ENCODE measurements at regions not wholly inside any gene's neighbourhood (a gene's known extent, or its start where the extent isn't known, plus 50 kb on each side); places are given as distances from the start of the nearest gene placed in this dataset.

DNA sequence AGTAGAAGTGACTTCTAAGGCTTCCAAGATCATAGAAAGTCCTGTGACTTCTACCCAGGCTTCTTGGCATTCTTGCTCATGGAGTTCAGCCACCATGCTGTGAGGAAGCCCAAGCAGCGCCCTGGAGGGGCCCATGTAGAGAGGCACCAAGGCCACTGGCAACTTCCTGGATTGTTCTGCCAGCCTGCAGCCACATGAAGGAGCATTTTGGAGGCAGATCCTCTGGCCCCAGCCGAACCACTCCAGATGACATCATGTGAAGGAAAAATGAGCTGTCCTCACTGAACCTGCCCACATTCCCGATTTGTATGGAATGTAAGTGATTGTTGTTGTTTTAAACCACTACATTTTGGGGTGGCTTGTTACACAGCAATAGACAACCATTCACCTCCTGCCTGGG, 51.5 kb upstream of the MNX1 start:
- DNase-seq (ENCODE audit: low read depth) = no peak
- TF ChIP-seq, protein P1, sequence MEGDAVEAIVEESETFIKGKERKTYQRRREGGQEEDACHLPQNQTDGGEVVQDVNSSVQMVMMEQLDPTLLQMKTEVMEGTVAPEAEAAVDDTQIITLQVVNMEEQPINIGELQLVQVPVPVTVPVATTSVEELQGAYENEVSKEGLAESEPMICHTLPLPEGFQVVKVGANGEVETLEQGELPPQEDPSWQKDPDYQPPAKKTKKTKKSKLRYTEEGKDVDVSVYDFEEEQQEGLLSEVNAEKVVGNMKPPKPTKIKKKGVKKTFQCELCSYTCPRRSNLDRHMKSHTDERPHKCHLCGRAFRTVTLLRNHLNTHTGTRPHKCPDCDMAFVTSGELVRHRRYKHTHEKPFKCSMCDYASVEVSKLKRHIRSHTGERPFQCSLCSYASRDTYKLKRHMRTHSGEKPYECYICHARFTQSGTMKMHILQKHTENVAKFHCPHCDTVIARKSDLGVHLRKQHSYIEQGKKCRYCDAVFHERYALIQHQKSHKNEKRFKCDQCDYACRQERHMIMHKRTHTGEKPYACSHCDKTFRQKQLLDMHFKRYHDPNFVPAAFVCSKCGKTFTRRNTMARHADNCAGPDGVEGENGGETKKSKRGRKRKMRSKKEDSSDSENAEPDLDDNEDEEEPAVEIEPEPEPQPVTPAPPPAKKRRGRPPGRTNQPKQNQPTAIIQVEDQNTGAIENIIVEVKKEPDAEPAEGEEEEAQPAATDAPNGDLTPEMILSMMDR (IDR thresholded peaks at IDR 0.05; ENCODE audit: insufficient read depth, low read depth, low read length, missing control alignments) = no peak

GRCh38 chr7:157065046-157065445, 54.6 kb upstream of the MNX1 start:
- no peak for DNase-seq (ENCODE audit: low read depth)
- TF ChIP-seq, protein P1 (IDR thresholded peaks at IDR 0.05; ENCODE audit: insufficient read depth, low read depth, low read length, missing control alignments) = no peak
- H3K4me3 ChIP-seq (ENCODE audit: low read length) = no peak overlapping the region

More for the DNA sequence above, 51.5 kb upstream of the MNX1 start:
- no peak overlapping the region for H3K4me3 ChIP-seq (ENCODE audit: low read length)

DNA sequence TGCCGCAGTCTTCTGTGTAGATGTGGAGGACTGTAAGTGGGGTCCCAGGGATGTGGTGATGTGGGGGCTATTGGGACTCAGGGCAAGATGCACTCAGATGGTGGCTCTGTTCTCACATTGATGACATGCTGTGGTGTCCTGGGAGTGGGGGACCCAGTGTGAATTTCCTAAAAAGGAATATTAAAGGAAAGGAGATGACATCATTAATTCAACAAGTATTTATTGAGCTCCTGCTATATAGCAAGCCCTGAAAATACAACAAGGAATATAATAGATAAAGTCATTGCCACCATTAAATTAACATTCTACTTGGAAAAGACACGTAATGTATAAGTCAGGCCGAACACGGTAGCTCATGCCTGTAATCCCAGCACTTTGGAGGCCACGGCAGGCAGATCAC, 61.9 kb upstream of the MNX1 start:
- no peak overlapping the region for H3K4me3 ChIP-seq (ENCODE audit: low read length)
- TF ChIP-seq, protein P1 (IDR thresholded peaks at IDR 0.05; ENCODE audit: insufficient read depth, low read depth, low read length, missing control alignments) = no peak
- no peak for DNase-seq (ENCODE audit: low read depth)

DNA sequence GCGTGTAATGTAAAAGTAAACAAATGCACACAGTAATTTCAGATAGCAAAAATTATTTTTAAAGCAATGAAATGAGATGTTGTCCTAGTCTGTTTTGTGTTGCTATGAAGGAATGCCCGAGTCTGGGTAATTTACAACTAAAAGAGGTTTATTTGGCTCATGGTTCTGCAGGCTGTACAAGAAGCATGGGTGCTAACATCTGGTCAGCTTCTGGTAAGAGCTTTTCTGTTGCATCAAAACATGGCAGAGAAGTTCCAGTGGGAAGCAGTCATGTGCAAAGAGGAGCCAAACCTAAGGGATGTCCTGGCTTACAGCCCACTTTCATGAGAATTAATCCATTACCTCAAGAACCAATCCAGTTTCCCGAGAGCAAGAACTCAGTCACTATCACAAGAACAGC, 62.9 kb upstream of the MNX1 start:
- DNase-seq (ENCODE audit: low read depth) = no peak
- TF ChIP-seq, protein P1 (IDR thresholded peaks at IDR 0.05; ENCODE audit: insufficient read depth, low read depth, low read length, missing control alignments) = no peak
- no peak overlapping the region for H3K4me3 ChIP-seq (ENCODE audit: low read length)

- no peak overlapping the region for H3K4me3 ChIP-seq (ENCODE audit: low read length)
- DNase-seq (ENCODE audit: low read depth) = no peak
- TF ChIP-seq, protein P1 (IDR thresholded peaks at IDR 0.05; ENCODE audit: insufficient read depth, low read depth, low read length, missing control alignments) = no peak
Measured at GRCh38 chr7:157073949-157074624, 63.6 kb upstream of the MNX1 start.

- TF ChIP-seq, protein P1 (IDR thresholded peaks at IDR 0.05; ENCODE audit: insufficient read depth, low read depth, low read length, missing control alignments) = no peak
- H3K4me3 ChIP-seq (ENCODE audit: low read length) = no peak overlapping the region
- no peak for DNase-seq (ENCODE audit: low read depth)
Measured at GRCh38 chr7:157076466-157076865, 62.3 kb upstream of the UBE3C start.

GRCh38 chr7:157077021-157077420, 61.7 kb upstream of the UBE3C start:
- TF ChIP-seq, protein P1 (IDR thresholded peaks at IDR 0.05; ENCODE audit: insufficient read depth, low read depth, low read length, missing control alignments) = no peak
- H3K4me3 ChIP-seq (ENCODE audit: low read length) = no peak overlapping the region
- DNase-seq (ENCODE audit: low read depth) = no peak

Measured in epithelial cell of esophagus (primary cell).